HEK293T (cell line): ENCODE measurements at regions not wholly inside any gene's neighbourhood (a gene's known extent, or its start where the extent isn't known, plus 50 kb on each side); places are given as distances from the start of the nearest gene placed in this dataset.

Experiments
- CTCF ChIA-PET: fragments of 350-600 bp; formaldehyde crosslinking; extraction: SDS; loops from one replicate; lab custom pipeline; 2021; ENCODE audit warnings: antibody characterized with exemption, inconsistent platforms; lab: Yijun Ruan, JAX
- POLR2A ChIA-PET: fragments of 350-600 bp; formaldehyde crosslinking; extraction: SDS; loops from one replicate; lab custom pipeline; 2020; ENCODE audit warnings: antibody characterized with exemption, inconsistent platforms; lab: Yijun Ruan, JAX
- DNase-seq: peaks from one replicate; pipeline ENCODE4 v3.0.0; 2012; ENCODE audit warnings: mixed read lengths; ENCODE audit errors: extremely low spot score
- ARNT ChIP-seq: fragments of 450-650 bp; IDR thresholded peaks from 2 replicates; pipeline ENCODE4 v1.6.1; 2017; ENCODE audit warnings: mild to moderate bottlenecking
- BHLHE40 ChIP-seq: fragments of 450-650 bp; IDR thresholded peaks from 2 replicates; pipeline ENCODE4 v1.6.1; 2016; ENCODE audit warnings: mild to moderate bottlenecking, moderate library complexity, borderline replicate concordance
- CTBP1 ChIP-seq: fragments of 450-650 bp; IDR thresholded peaks from 2 replicates; pipeline ENCODE4 v1.6.1; 2016; ENCODE audit warnings: borderline replicate concordance
- ELF4 ChIP-seq: fragments of 450-650 bp; IDR thresholded peaks from 2 replicates; pipeline ENCODE4 v1.6.1; 2017; ENCODE audit warnings: antibody characterized with exemption
- FOXA1 ChIP-seq: fragments of 450-650 bp; IDR thresholded peaks from 2 replicates; pipeline ENCODE4 v1.6.1; 2016; ENCODE audit warnings: mild to moderate bottlenecking
- FOXK2 ChIP-seq: fragments of 450-650 bp; IDR thresholded peaks from 2 replicates; pipeline ENCODE4 v1.6.1; 2016; ENCODE audit warnings: mild to moderate bottlenecking
- FOXM1 ChIP-seq: fragments of 450-650 bp; IDR thresholded peaks from 2 replicates; pipeline ENCODE4 v1.6.1; 2017; ENCODE audit warnings: mild to moderate bottlenecking, borderline replicate concordance
- HDGF ChIP-seq: fragments of 450-650 bp; IDR thresholded peaks from 2 replicates; pipeline ENCODE4 v1.6.1; 2017; ENCODE audit warnings: antibody characterized with exemption, borderline replicate concordance
- L3MBTL2 ChIP-seq: fragments of 450-650 bp; conservative IDR thresholded peaks from 2 replicates; pipeline ENCODE4 v1.6.1; 2016; ENCODE audit warnings: mild to moderate bottlenecking
- LEF1 ChIP-seq: fragments of 450-650 bp; IDR thresholded peaks from 2 replicates; pipeline ENCODE4 v1.6.1; 2017; ENCODE audit warnings: mild to moderate bottlenecking, borderline replicate concordance
- NFRKB ChIP-seq: fragments of 450-650 bp; IDR thresholded peaks from 2 replicates; pipeline ENCODE4 v1.6.1; 2016; ENCODE audit warnings: mild to moderate bottlenecking, moderate library complexity
- SP1 ChIP-seq: fragments of 450-650 bp; IDR thresholded peaks from 2 replicates; pipeline ENCODE4 v1.6.1; 2017
- SUZ12 ChIP-seq: fragments of 450-650 bp; IDR thresholded peaks from 2 replicates; pipeline ENCODE4 v1.6.1; 2016; ENCODE audit warnings: mild to moderate bottlenecking
- TARDBP ChIP-seq: fragments of 450-650 bp; IDR thresholded peaks from 2 replicates; pipeline ENCODE4 v1.6.1; 2016
- ZNF384 ChIP-seq: fragments of 450-650 bp; IDR thresholded peaks from 2 replicates; pipeline ENCODE4 v1.6.1; 2016
- TF ChIP-seq, protein P1 (sequence below): fragments of 450-650 bp; IDR thresholded peaks from 2 replicates; pipeline ENCODE4 v1.6.1; 2016

DNA sequence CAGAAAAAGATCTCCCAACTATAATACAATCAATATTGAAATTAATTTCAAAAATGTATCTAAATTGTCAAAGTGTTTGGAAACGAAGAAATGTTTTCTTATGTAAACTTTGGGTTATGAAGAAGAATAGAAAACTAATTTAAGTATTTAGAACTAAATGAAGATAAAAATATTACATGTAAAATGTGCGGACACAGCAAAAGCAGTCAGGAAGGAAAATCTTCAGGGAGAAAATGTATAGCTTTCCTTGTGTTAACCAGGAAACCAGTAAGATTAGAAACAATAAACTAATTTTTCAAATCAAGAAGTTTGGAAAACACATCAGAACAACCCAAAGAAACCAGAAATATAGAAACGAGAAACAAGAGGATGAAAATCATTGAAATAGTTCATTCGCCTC is 466.5 kb downstream of the BRD1 start:
- POLR2A ChIA-PET, result no interaction called here
- no peak for DNase-seq
- CTCF ChIA-PET, result no interaction called here
- TF ChIP-seq LEF1, result no peak
- TF ChIP-seq, protein P1, sequence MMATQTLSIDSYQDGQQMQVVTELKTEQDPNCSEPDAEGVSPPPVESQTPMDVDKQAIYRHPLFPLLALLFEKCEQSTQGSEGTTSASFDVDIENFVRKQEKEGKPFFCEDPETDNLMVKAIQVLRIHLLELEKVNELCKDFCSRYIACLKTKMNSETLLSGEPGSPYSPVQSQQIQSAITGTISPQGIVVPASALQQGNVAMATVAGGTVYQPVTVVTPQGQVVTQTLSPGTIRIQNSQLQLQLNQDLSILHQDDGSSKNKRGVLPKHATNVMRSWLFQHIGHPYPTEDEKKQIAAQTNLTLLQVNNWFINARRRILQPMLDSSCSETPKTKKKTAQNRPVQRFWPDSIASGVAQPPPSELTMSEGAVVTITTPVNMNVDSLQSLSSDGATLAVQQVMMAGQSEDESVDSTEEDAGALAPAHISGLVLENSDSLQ, result no peak
- no peak for TF ChIP-seq FOXK2
- TF ChIP-seq CTBP1, result no peak
- no peak for TF ChIP-seq L3MBTL2
- TF ChIP-seq ARNT, result no peak
- no peak for TF ChIP-seq BHLHE40
- no peak for TF ChIP-seq TARDBP
- TF ChIP-seq FOXA1, result no peak
- no peak for TF ChIP-seq ELF4
- TF ChIP-seq NFRKB, result no peak

DNA sequence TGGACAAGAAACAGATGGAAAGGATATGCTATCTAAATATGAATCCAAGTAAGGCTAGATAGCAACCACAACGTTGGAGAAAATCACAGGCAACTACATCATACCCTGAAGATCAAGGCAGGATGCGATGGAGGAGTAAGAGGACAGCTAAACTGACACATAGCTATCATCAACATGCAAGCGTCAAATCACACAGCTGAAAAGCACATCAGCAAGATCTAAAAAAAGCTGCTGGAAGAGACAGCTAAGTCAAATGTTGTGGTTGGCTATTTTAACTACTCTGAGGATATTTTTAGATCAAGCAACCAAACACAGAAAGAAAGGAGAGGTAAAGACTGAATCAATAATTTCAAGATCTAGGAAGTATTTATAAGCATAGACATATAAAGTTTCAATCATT is 466.9 kb downstream of the BRD1 start:
- no peak for TF ChIP-seq ELF4
- no peak for TF ChIP-seq NFRKB
- no peak for TF ChIP-seq BHLHE40
- no peak for TF ChIP-seq TARDBP
- no peak for TF ChIP-seq CTBP1
- TF ChIP-seq FOXA1, result no peak
- TF ChIP-seq ZNF384, result no peak
- TF ChIP-seq ARNT, result no peak
- no peak for TF ChIP-seq FOXM1
- TF ChIP-seq L3MBTL2, result no peak
- TF ChIP-seq SUZ12, result no peak
- ChIA-PET CTCF (no interaction called here), POLR2A (no interaction called here)
- DNase-seq, result no peak

GRCh38 chr22:49359076-49359475 is 468.6 kb downstream of the BRD1 start:
- TF ChIP-seq FOXM1 (no peak), FOXK2 (no peak)
- no peak for DNase-seq
- CTCF ChIA-PET, result no interaction called here
- POLR2A ChIA-PET, result no interaction called here

- no peak for DNase-seq
- ChIA-PET CTCF (interaction anchor here (0.7 kb wide), 1 partner anchor 16 kb away, joined by 6 read pairs; no protein-coding TSS in a partner anchor), POLR2A (no interaction called here)
- no peak for TF ChIP-seq FOXK2
- TF ChIP-seq, protein P1, result no peak
- no peak for TF ChIP-seq FOXM1
- TF ChIP-seq FOXA1, result no peak
- no peak for TF ChIP-seq NFRKB
- TF ChIP-seq HDGF, result no peak
- no peak for TF ChIP-seq ELF4
- no peak for TF ChIP-seq L3MBTL2
- no peak for TF ChIP-seq ZNF384
- no peak for TF ChIP-seq CTBP1
These were observed 469.8 kb downstream of the BRD1 start for GRCh38 chr22:49357661-49358440.

GRCh38 chr22:49356428-49356827 is 471.2 kb downstream of the BRD1 start:
- POLR2A ChIA-PET, result no interaction called here

GRCh38 chr22:49355211-49355920 is 472.3 kb downstream of the BRD1 start:
- DNase-seq, result no peak
- TF ChIP-seq L3MBTL2, result no peak
- no peak for TF ChIP-seq FOXM1
- TF ChIP-seq LEF1, result no peak
- TF ChIP-seq NFRKB, result no peak
- TF ChIP-seq FOXA1, result no peak
- TF ChIP-seq FOXK2, result no peak
- no peak for TF ChIP-seq CTBP1
- no peak for TF ChIP-seq SP1
- TF ChIP-seq TARDBP, result no peak
- TF ChIP-seq ZNF384, result no peak
- TF ChIP-seq HDGF, result no peak
- no peak for TF ChIP-seq SUZ12
- TF ChIP-seq ELF4, result no peak
- TF ChIP-seq, protein P1, result no peak
- TF ChIP-seq ARNT, result no peak
- no peak for TF ChIP-seq BHLHE40
- ChIA-PET CTCF (no interaction called here), POLR2A (no interaction called here)

More at GRCh38 chr22:49356428-49356827, 471.2 kb downstream of the BRD1 start:
- CTCF ChIA-PET, result no interaction called here
- DNase-seq, result no peak
- TF ChIP-seq FOXM1, result no peak
- TF ChIP-seq L3MBTL2, result no peak
- no peak for TF ChIP-seq FOXA1
- no peak for TF ChIP-seq FOXK2
- TF ChIP-seq ELF4, result no peak
